ENCODE measurements at regions not wholly inside any gene's neighbourhood (a gene's known extent, or its start where the extent isn't known, plus 50 kb on each side); places are given as distances from the start of the nearest gene placed in this dataset.

DNA sequence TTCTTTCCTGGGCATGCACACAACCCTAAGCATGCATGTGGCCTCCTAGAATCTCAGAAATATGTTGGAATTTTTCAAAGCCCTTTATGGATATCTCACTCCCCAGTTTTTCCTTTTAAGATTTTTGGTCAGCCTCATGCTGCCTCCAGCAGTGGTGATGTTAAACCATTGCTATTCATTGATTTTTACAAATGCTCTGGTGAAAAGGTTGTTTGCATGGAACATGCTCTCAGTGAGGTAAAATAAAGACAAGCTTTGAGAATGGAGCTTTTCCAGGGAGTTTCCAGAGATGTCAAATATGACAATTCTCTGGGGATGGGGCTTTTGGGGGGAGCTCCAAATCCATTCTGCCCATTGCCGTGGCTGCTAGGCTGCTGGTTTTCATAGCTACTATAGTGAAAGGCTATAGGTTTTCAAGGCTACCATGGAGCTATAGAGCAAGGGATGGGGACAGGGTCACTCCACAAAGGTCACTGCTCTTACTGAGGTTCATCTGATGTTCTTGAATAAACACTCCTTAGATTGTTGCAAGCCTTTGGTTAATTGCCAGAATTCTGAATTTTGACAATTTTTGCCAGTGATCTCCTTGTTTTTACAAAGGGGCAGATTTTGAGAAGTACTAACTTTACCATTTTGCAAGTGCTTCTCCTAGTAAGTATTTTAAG, 178.1 kb upstream of the ARG1 start:
- Mint-ChIP-seq H3K27me3 (no peaks in the 10 kb centered on the region), H3K27ac (no peak overlapping the region)

DNA sequence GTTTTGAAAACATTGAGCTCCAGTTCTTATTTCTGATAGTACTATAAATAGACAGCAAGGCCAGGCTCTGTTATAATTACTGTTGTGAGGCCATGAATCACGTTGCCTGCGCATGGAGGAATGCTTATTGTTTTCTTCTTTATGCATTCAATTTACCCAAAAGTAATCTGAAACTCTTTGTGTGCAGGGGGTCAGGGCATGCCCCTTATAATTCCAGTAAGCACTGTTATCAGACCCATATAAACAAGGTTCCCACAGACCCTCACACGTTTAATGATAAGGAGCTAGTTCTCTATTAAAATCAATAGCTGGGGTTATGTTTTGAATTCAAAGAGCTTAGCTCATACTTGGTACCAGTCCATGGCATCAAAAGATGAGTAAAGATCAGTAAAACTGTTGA, 174.8 kb upstream of the ARG1 start:
- intact Hi-C loops (cut with micrococcal nuclease) = no loop called here

More for the DNA sequence above, 178.1 kb upstream of the ARG1 start:
- Mint-ChIP-seq H3K4me3 (no peak overlapping the region), H3K9me3 (peaks cover 12% of the 10 kb centered on the region), H3K36me3 (ENCODE audit: low read depth) (peaks cover 23% of the 10 kb centered on the region), H3K4me1 (peaks cover 6% of the 10 kb centered on the region)
- DNase-seq = no peak
- intact Hi-C loops (cut with micrococcal nuclease) = no loop called here

DNA sequence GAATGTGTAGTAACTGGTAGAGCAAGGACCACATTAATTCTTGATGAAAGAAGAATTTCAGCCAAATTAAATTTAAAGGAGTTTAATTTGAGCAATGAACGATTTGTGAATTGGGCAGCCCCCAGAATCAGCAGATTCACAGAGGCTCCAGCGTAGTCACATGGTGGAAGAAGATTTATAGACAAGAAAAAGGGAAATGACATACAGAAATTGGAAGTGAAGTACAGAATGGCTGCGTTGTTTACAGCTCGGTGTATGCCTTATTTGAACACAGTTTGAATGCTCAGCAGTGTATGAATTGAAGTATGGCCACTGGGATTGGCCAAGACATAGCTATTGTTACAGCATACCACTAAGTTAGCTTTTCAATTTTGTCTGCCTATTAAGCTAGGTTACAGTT, 173.6 kb upstream of the ARG1 start:
- Mint-ChIP-seq H3K4me3 (no peak overlapping the region), H3K27ac (no peak overlapping the region), H3K27me3 (no peaks in the 10 kb centered on the region), H3K9me3 (peaks cover 6% of the 10 kb centered on the region), H3K4me1 (peaks cover 12% of the 10 kb centered on the region), H3K36me3 (ENCODE audit: low read depth) (peaks cover 29% of the 10 kb centered on the region)
- intact Hi-C loops (cut with micrococcal nuclease) = no loop called here
- DNase-seq = no peak

More for the DNA sequence above, 174.8 kb upstream of the ARG1 start:
- Mint-ChIP-seq H3K27ac (no peak overlapping the region), H3K27me3 (no peaks in the 10 kb centered on the region), H3K4me3 (no peak overlapping the region), H3K9me3 (peaks cover 13% of the 10 kb centered on the region), H3K36me3 (ENCODE audit: low read depth) (peaks cover 31% of the 10 kb centered on the region), H3K4me1 (peaks cover 15% of the 10 kb centered on the region)
- DNase-seq = no peak

DNA sequence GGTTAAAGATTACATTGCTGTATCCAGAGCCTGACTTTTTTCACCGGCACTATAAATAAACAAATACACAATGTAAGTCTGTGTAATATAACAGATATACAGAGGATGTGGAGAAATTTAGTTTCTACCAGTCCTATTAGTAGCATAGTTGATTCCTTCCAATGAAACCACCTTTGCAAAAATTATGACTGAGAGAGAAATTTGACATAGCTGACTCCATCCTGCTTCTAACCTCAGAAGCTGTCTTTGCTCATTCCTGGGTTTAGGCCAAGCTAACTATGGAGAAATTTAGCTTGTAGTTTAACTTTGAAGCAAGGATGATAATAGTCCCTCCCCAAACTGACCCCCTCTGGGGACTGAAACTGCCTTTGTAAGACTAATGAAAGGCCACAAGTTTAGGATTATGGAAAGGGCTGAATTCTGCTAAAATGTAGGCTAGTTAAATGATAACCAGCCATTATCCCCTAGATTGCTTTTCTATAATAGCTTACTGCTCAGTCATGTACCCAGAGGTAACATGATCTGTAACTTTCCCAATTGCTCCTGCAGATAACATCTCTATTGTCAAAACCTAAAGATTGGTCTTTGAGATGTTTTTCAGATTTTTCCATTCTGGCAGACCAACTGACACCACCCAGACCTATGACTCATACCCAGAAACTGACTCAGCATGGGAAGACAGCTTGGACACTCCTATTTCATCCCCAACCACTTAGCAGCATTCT, 172.8 kb upstream of the ARG1 start:
- H3K9me3 Mint-ChIP-seq = peaks cover 6% of the 10 kb centered on the region

DNA sequence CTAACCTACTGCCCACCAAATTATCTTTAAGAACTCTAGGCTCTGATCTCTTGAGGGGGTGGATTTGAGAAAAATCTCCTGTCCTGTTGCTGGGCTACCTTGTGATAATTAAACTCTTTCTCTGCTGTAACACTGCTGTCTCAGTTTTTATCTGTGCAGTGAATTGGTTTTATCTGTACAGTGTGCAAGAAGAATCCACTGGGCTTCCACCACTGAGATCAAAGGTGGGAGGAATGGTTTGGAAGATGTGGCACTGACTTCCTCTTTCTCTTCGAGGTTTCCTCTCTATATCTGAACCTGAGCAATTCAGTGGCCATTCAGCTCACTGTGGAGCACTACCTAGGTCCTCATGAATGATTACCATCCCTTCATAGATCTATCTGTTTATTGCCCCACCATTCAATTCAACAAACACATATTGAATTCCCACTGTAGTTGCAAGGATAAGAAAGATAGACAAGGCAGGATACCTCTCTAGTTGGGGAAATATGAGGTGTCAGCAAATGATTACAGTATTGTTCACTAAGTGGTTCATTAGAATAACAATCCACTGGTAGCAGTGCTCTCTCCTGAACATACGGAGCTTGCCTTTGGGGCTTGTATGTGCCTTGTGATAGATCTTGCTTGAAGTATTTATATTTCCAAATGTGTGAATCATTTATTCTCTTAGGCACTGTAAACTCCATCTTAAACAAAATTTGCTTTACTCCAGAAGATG, 172.1 kb upstream of the ARG1 start:
- Mint-ChIP-seq H3K4me3 (no peak overlapping the region), H3K27me3 (no peaks in the 10 kb centered on the region), H3K9me3 (peaks cover 6% of the 10 kb centered on the region), H3K27ac (peak overlapping the region; percentile 46), H3K4me1 (peaks cover 12% of the 10 kb centered on the region), H3K36me3 (ENCODE audit: low read depth) (peaks cover 28% of the 10 kb centered on the region)
- no peak for DNase-seq
- intact Hi-C loops (cut with micrococcal nuclease) = loop anchor here (10.0 kb wide), 1 partner anchor 134 kb away; no protein-coding TSS in a partner anchor

More for the DNA sequence above, 172.8 kb upstream of the ARG1 start:
- H3K4me3 Mint-ChIP-seq = peak overlapping the region; percentile 6
- intact Hi-C loops (cut with micrococcal nuclease) = loop anchor here (10.0 kb wide), 1 partner anchor 135 kb away; no protein-coding TSS in a partner anchor
- DNase-seq = no peak
- H3K27ac Mint-ChIP-seq = peak overlapping the region; percentile 46
- H3K36me3 Mint-ChIP-seq (ENCODE audit: low read depth) = peaks cover 32% of the 10 kb centered on the region
- H3K27me3 Mint-ChIP-seq = no peaks in the 10 kb centered on the region
- H3K4me1 Mint-ChIP-seq = peaks cover 12% of the 10 kb centered on the region

DNA sequence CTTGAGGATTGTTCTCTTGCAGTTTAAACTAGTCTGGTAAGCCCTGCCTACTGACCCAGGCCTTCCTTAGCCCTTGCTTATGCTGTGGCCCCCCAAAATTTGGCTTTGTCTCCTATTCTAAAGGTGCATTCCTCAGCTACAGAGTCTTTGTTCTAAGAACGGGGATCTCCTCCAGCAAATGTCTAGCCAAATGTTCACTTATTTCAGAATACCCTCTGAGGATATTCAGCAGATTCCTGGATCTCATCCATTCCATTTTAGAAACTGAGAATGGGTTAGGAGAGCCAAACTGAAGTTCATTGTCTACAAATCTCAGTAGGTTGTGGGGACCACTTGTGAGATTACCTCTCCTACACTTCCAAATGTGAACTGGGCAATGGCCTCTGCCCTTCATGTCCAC, 164.2 kb upstream of the ARG1 start:
- H3K27me3 Mint-ChIP-seq = no peaks in the 10 kb centered on the region

DNA sequence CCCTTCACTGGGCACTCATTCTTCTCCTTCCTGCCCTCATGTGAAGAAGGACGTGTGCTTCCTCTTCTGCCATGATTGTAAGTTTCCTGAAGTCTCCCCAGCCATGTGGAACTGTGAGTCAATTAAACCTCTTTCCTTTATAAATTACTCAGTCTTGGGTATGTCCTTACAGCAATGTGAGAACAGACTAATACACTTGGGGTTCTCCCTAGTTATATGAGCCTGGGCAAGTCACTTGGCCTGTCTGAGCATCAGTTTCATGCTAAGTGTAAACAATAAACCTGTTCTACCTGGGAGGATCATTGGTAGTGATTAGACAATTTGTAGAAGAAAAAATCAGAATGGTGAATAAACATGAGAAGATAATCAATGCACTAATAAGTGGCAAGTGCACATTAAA, 162.2 kb upstream of the ARG1 start:
- intact Hi-C loops (cut with micrococcal nuclease) = no loop called here
- Mint-ChIP-seq H3K4me3 (no peak overlapping the region), H3K4me1 (peaks cover 10% of the 10 kb centered on the region), H3K9me3 (peaks cover 16% of the 10 kb centered on the region), H3K27me3 (no peaks in the 10 kb centered on the region), H3K36me3 (ENCODE audit: low read depth) (peaks cover 24% of the 10 kb centered on the region), H3K27ac (no peak overlapping the region)
- no peak for DNase-seq

More for the DNA sequence above, 164.2 kb upstream of the ARG1 start:
- Mint-ChIP-seq H3K9me3 (peaks cover 16% of the 10 kb centered on the region), H3K4me3 (no peak overlapping the region), H3K4me1 (peaks cover 5% of the 10 kb centered on the region), H3K36me3 (ENCODE audit: low read depth) (peaks cover 25% of the 10 kb centered on the region), H3K27ac (no peak overlapping the region)
- no peak for DNase-seq
- intact Hi-C loops (cut with micrococcal nuclease) = loop anchor here (10.0 kb wide), 1 partner anchor 126 kb away; no protein-coding TSS in a partner anchor

DNA sequence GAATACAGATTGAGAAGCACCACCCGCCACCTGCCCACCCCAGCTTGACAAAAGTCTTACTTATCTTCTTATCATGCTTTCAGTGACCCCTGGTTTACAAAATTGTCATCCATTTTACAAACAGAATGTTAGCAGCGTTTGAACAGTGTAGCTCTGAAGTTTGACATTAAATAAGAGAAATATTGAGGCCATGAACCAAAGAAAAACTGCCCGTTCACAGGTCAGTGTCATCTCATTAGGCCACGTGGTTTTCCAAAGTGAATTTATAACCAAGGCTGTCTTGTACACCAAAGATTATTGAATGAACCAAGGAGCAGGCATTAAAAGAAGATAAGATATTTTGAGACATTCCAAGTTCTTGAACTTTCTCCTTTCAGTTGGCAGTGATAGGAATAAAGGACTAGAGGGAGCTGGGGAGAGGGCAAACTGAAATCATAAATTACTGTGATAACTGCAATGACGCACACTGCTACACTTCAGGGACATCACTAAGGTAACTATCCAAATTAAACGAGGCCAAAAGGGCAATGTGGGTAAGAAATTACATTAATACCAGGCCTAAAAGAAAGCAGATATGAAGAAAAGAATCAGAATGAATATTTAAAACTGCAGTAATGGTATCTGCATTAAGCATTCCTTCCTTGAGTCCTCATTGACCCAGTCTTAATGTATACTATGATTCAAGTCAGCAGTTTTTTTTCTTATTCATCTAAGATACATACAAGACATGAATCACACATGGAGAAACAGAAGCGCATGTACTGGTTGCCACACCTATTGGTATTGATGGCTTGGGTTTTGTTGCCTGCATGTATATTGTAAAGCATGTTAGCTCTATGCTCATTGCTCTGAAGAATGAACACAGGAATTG, 159.8 kb upstream of the ARG1 start:
- H3K4me1 Mint-ChIP-seq = peaks cover 18% of the 10 kb centered on the region
- intact Hi-C loops (cut with micrococcal nuclease) = no loop called here
- H3K9me3 Mint-ChIP-seq = peaks cover 16% of the 10 kb centered on the region

DNA sequence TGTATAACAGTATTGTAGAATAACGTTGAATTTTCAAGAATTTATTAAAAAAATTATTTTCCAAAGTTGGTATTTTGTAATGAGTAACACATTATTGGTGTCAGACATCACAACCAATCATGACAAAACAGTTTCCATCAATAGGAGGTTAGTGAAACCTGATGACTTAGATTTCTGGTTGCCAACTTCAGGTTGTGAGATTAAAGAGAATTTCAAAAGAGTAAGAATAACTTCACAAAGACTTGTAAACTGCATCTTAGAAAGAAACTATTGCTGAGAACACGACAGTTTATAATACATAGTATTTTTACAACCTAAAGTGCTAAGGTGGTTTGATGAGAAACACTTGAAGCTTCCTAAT, 159.2 kb upstream of the ARG1 start:
- Mint-ChIP-seq H3K4me1 (peaks cover 18% of the 10 kb centered on the region), H3K9me3 (peaks cover 16% of the 10 kb centered on the region), H3K27me3 (no peaks in the 10 kb centered on the region), H3K36me3 (ENCODE audit: low read depth) (peaks cover 27% of the 10 kb centered on the region), H3K27ac (no peak overlapping the region), H3K4me3 (no peak overlapping the region)
- intact Hi-C loops (cut with micrococcal nuclease) = no loop called here
- no peak for DNase-seq

More for the DNA sequence above, 159.8 kb upstream of the ARG1 start:
- no peak for DNase-seq
- Mint-ChIP-seq H3K4me3 (no peak overlapping the region), H3K27me3 (no peaks in the 10 kb centered on the region), H3K27ac (peak overlapping the region; percentile 45), H3K36me3 (ENCODE audit: low read depth) (peaks cover 27% of the 10 kb centered on the region)

DNA sequence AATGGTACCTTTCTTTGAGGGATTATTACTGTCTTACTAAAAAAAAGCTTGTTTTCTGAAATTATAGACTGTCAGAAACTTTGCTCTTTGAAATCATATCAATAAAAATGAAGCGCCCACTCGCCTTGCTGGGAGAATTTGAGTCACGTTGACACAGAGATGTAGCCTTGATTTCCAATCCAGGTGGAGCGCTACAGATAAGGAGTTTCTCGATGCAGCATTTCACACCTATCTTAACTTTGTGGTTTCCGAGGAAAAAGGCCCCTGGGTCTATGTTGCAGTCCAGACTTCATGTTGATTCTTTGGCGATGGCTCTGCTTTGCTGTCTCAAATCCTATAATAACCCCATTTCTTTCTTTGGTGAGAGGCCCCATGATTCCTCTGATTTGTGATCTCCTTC, 158.1 kb upstream of the ARG1 start:
- Mint-ChIP-seq H3K27ac (no peak overlapping the region), H3K36me3 (ENCODE audit: low read depth) (peaks cover 36% of the 10 kb centered on the region), H3K27me3 (no peaks in the 10 kb centered on the region), H3K4me3 (no peak overlapping the region), H3K4me1 (peaks cover 27% of the 10 kb centered on the region), H3K9me3 (peaks cover 16% of the 10 kb centered on the region)
- intact Hi-C loops (cut with micrococcal nuclease) = loop anchor here (5.0 kb wide), 1 partner anchor 37 kb away; no protein-coding TSS in a partner anchor
- DNase-seq = no peak

DNA sequence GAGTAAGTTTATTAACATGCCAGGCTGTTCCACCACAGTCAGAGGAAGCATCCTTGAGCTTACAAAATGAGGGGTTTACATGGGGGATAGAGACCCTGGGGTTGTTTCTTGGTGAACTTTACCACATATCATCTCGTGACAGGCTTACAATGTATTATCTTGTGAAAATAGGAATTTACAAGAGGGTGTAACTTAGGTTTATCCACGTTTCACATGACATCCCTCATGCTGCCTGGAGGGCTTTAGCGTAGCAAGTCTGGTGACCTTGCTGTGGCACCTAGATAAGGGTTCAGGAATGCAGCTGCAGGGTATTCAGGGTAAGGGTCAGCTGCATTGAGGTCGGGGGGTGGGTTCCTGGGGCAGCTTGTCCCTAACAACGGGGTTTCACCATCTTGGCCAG, 154.6 kb upstream of the ARG1 start:
- peak overlapping the region; percentile 82 for H3K27ac Mint-ChIP-seq
- intact Hi-C loops (cut with micrococcal nuclease) = loop anchor here (5.0 kb wide), 1 partner anchor 34 kb away; no protein-coding TSS in a partner anchor

DNA sequence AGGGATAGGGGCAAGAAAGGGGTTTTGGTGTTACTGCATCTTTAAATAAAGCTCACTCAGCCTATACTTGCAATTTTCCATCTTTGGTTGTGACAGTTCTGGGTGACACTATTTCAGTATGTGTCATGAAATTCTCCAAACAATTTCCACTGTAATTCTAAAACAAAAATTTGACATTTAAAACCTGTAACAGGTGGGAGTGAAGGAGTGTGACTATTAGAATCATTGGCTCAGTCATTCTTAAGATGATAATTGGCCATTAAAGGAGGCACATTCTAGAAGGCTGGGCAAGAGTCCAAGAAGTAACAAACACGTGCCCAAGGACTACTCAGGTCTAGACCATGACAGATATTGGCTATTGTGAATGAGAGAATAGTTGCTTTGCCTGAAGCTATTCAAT, 153.3 kb upstream of the ARG1 start:
- H3K9me3 Mint-ChIP-seq = no peaks in the 10 kb centered on the region
- H3K27me3 Mint-ChIP-seq = no peaks in the 10 kb centered on the region
- DNase-seq = no peak
- H3K4me1 Mint-ChIP-seq = peaks cover 26% of the 10 kb centered on the region
- H3K36me3 Mint-ChIP-seq (ENCODE audit: low read depth) = peaks cover 39% of the 10 kb centered on the region
- H3K4me3 Mint-ChIP-seq = peak overlapping the region; percentile 3
- intact Hi-C loops (cut with micrococcal nuclease) = loop anchor here (5.0 kb wide), 1 partner anchor 33 kb away; no protein-coding TSS in a partner anchor
- H3K27ac Mint-ChIP-seq = peak overlapping the region; percentile 82

More for the DNA sequence above, 154.6 kb upstream of the ARG1 start:
- H3K27me3 Mint-ChIP-seq = no peaks in the 10 kb centered on the region
- peaks cover 39% of the 10 kb centered on the region for H3K36me3 Mint-ChIP-seq (ENCODE audit: low read depth)
- no peak overlapping the region for H3K4me3 Mint-ChIP-seq
- H3K4me1 Mint-ChIP-seq = peaks cover 26% of the 10 kb centered on the region
- no peak for DNase-seq
- no peaks in the 10 kb centered on the region for H3K9me3 Mint-ChIP-seq

DNA sequence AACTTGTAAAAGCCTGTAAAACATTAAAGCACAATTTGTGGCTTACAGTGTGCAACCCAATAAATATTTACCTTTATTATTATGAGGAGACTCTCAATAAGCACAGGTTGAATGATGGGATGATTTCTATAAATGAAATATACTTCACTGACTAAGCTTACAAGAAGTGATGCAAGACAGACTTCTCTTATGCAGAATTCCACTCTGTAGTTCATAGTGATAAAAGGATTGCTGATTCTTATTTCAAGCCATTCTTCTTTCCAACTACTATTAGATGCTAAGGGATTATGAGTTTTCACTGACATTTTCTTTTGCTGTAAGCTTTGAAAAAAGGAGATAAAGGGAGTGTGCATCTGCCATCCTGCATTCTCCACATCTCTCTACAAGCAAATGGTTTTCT, 149.0 kb upstream of the ARG1 start:
- Mint-ChIP-seq H3K9me3 (peaks cover 4% of the 10 kb centered on the region), H3K4me1 (peaks cover 24% of the 10 kb centered on the region), H3K27ac (no peak overlapping the region), H3K36me3 (ENCODE audit: low read depth) (peaks cover 42% of the 10 kb centered on the region), H3K27me3 (no peaks in the 10 kb centered on the region), H3K4me3 (no peak overlapping the region)
- DNase-seq = no peak
- intact Hi-C loops (cut with micrococcal nuclease) = no loop called here
